Body of pancreas (tissue), 4 donors: ENCODE measurements at regions not wholly inside any gene's neighbourhood (a gene's known extent, or its start where the extent isn't known, plus 50 kb on each side); places are given as distances from the start of the nearest gene placed in this dataset.

Experiments used
- POLR2A ChIP-seq, 3 donors: fragments of 450-650 bp; IDR thresholded peaks; one replicate each; pipeline ENCODE4 v1.6.1; 2016; ENCODE audit warnings: antibody characterized with exemption in 3 of 3, mild to moderate bottlenecking in 2 of 3
- TF ChIP-seq, protein P1 (sequence below), 7 experiments: fragments of 450-650 bp in 4 of 7; fragments of 200-600 bp in 3 of 7; sonication (generic) in 3 of 7; IDR thresholded peaks; one replicate each; pipeline ENCODE4 v1.5.1; 2016 to 2019; ENCODE audit warnings: antibody characterized with exemption in 7 of 7

DNA sequence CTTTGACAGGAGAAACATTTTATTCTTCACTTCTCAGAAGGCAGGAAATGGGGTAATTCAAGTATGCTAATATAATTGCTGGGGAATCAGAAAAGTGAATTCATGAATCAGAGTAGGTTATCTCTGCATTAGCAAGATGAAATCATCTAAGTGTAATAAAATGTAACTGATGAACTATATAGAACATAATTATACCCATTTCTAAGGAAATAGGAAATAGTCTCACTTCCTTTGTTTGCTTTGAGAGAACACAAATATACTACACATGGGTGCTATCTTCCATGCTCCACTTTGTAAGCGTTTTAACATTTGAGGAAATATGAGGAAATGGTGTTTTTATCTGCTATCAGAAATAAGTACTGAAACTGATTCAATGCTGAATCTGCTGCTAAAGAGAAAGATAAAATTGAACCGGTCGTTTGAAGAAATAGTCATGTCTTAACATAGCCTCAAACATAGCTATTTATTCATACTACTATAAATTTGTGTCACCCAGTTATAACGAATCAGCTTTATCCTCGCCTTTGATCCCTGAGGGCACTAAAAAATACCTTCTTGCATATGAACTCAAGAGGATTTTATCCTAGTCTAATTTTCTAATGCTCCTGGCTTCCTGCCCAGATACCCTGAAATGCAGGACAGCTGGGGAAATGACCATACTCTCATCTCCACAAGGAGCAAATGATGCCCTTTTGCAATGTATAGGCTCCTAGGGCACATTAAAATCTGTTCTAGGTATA, 696.0 kb downstream of the C12orf50 start:
- TF ChIP-seq, protein P1, sequence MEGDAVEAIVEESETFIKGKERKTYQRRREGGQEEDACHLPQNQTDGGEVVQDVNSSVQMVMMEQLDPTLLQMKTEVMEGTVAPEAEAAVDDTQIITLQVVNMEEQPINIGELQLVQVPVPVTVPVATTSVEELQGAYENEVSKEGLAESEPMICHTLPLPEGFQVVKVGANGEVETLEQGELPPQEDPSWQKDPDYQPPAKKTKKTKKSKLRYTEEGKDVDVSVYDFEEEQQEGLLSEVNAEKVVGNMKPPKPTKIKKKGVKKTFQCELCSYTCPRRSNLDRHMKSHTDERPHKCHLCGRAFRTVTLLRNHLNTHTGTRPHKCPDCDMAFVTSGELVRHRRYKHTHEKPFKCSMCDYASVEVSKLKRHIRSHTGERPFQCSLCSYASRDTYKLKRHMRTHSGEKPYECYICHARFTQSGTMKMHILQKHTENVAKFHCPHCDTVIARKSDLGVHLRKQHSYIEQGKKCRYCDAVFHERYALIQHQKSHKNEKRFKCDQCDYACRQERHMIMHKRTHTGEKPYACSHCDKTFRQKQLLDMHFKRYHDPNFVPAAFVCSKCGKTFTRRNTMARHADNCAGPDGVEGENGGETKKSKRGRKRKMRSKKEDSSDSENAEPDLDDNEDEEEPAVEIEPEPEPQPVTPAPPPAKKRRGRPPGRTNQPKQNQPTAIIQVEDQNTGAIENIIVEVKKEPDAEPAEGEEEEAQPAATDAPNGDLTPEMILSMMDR (IDR thresholded peaks at IDR 0.05), result no peak
- TF ChIP-seq POLR2A (IDR thresholded peaks at IDR 0.05), result no peak
